DMS79 treated with DMSO at 0.1 percent for 48 hours (cell line): ENCODE measurements at regions not wholly inside any gene's neighbourhood (a gene's known extent, or its start where the extent isn't known, plus 50 kb on each side); places are given as distances from the start of the nearest gene placed in this dataset.

Source experiments
- DNase-seq: peaks from one replicate; lab custom pipeline; 2025; lab: John Stamatoyannopoulos, UW

- DNase-seq: no peak
These were observed 131.8 kb upstream of the HS6ST1 start for GRCh38 chr2:128450211-128451024.

- DNase-seq: no peak
These were observed 132.7 kb upstream of the HS6ST1 start for GRCh38 chr2:128451084-128452023.

- no peak for DNase-seq
These were observed 133.3 kb upstream of the HS6ST1 start for GRCh38 chr2:128452024-128452411.

- no peak for DNase-seq
These were observed 134.2 kb upstream of the HS6ST1 start for GRCh38 chr2:128452536-128453530.

- DNase-seq: no peak
These were observed 136.5 kb upstream of the HS6ST1 start for GRCh38 chr2:128454980-128455720.

- DNase-seq: no peak
These were observed 137.0 kb upstream of the HS6ST1 start for GRCh38 chr2:128455721-128456050.

- no peak for DNase-seq
These were observed 137.6 kb upstream of the HS6ST1 start for GRCh38 chr2:128456281-128456680.

GRCh38 chr2:128457006-128457604 lies 138.4 kb upstream of the HS6ST1 start:
- DNase-seq: no peak

- DNase-seq: no peak
These were observed 139.0 kb upstream of the HS6ST1 start for GRCh38 chr2:128457716-128458115.

GRCh38 chr2:128458505-128458904 lies 139.8 kb upstream of the HS6ST1 start:
- no peak for DNase-seq

GRCh38 chr2:128464456-128464855 lies 145.8 kb upstream of the HS6ST1 start:
- DNase-seq: no peak

- no peak for DNase-seq
These were observed 146.8 kb upstream of the HS6ST1 start for GRCh38 chr2:128465246-128466170.

GRCh38 chr2:128466376-128466775 lies 147.7 kb upstream of the HS6ST1 start:
- DNase-seq: no peak

- DNase-seq: no peak
These were observed 148.1 kb upstream of the HS6ST1 start for GRCh38 chr2:128466776-128467175.

- no peak for DNase-seq
These were observed 148.8 kb upstream of the HS6ST1 start for GRCh38 chr2:128467321-128467969.

- DNase-seq: no peak
These were observed 149.7 kb upstream of the HS6ST1 start for GRCh38 chr2:128468186-128468920.

- no peak for DNase-seq
These were observed 150.5 kb upstream of the HS6ST1 start for GRCh38 chr2:128469203-128469602.

- DNase-seq: no peak
These were observed 151.2 kb upstream of the HS6ST1 start for GRCh38 chr2:128469875-128470274.
